GM18870 (cell line): ENCODE measurements at regions not wholly inside any gene's neighbourhood (a gene's known extent, or its start where the extent isn't known, plus 50 kb on each side); places are given as distances from the start of the nearest gene placed in this dataset.
"Not testable (repeated sequence)": the region's sequence is repeated elsewhere in the genome, so short reads cannot be mapped to it uniquely, and the experiment has no call there.

Experiments
- ATAC-seq: cut with Tn5 transposase; IDR thresholded peaks from one replicate; pipeline ENCODE4 v1.9.1; 2021; ENCODE audit warnings: moderate library complexity; ENCODE audit not compliant: unreplicated experiment

DNA sequence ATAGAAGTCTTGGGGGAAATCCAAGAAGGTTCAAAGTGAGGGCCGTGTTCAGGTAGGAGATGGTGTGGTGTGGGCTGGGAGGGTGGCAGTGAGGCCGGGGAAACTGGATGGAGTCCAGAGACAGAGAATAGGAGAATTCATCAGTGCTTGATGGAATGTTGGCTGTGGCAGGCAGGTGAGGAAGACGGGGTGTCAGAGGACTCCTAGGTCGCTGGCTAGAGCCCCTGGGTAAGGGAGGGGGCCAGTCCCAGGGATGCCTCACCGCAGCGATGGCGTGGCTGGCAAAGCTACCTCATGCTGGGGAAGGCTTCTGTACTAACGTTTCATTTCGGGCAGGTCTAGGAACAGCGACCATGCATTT is 373.0 kb downstream of the RPS24 start:
- no peak for ATAC-seq

DNA sequence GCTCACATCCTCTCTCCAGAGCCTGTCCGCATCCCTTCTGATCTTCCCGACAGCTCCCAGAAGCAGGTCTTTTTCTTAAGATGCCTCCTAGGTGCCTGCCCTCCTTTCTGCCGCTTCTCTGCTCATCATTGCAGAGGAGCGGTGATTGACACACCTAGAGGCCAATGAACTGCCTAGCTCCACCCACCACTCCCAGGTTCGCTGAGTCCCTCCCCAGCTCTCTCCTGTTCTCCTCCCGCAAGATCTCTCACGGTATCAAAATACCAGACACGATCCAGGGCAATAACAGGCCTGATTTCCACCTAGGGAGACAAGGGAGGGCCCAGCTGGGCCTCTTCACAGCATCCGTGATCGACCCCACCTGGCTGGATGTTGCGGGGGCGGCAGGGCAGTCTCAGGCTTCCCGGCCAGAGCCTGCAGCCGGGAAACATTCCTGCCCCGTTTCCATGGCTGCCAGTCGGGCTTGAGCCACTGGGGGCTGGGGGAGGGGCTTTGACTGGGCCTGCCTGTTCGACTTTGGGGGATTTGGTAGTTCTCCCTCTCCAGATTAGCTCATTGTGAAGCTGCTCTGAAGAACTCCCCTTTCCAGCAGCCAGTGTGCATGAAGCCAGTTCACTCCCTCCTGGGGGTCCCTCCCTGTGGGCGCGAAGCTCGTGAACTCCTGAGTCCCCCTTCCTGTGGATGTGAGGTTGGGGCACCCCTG is 373.5 kb downstream of the RPS24 start:
- peak; percentile 43 for ATAC-seq

DNA sequence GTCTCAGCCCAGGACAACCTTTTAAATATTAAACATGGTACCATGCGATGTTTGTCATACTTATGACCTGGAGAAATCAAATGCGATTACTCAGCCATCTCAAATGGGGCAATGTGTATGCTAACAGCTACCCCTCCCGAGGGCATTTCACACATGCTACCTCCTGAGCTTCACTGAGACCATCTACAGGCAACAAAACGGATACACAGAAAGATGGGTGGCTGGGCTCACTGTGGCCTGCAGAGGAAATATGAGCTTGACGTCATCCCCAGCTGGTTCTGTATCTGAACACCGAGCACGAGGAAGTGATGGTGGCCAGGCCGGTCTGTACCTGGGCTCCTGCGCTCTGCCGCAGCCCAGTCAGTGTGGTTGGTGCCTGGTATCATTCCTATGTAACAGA is 374.3 kb downstream of the RPS24 start:
- no peak for ATAC-seq

DNA sequence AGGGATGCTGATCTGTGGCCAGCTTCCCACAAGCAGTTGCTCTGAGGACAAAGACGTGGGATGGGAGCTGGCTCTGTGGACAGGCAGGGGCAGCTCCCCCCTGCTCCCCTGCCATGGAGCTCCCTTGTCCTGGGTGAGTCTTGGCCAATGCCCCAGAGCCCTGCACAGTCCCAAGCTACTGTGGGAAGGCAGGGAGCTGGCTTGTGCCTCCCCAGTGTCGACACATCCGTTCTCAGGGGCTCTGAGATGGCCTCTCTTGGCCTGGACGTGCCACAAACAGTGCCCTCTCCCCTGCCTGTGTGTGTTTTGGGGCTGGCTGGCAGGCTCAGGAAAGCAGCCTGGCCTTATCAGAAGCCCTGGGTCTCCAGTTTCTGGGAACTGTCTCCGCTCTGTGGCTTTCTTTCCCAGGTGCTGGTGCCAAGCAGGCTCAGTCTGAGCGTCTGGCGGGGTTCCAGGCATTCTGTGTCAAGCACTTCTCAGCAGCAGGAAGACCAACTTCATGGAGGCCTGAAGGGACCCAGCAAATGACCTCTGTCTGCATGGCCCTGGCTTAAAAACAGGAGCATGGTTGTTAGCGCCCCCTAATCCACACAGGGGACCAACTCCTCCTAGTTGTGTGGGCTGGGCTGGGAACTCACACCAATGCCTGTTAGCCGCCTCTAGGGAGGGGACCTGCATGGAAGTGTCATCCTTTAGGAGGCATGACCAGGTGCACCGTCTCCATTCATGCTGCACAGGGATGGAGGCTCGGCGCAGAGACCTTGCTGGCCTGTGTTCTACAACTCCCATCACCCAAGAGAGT is 375.2 kb downstream of the RPS24 start:
- no peak for ATAC-seq

DNA sequence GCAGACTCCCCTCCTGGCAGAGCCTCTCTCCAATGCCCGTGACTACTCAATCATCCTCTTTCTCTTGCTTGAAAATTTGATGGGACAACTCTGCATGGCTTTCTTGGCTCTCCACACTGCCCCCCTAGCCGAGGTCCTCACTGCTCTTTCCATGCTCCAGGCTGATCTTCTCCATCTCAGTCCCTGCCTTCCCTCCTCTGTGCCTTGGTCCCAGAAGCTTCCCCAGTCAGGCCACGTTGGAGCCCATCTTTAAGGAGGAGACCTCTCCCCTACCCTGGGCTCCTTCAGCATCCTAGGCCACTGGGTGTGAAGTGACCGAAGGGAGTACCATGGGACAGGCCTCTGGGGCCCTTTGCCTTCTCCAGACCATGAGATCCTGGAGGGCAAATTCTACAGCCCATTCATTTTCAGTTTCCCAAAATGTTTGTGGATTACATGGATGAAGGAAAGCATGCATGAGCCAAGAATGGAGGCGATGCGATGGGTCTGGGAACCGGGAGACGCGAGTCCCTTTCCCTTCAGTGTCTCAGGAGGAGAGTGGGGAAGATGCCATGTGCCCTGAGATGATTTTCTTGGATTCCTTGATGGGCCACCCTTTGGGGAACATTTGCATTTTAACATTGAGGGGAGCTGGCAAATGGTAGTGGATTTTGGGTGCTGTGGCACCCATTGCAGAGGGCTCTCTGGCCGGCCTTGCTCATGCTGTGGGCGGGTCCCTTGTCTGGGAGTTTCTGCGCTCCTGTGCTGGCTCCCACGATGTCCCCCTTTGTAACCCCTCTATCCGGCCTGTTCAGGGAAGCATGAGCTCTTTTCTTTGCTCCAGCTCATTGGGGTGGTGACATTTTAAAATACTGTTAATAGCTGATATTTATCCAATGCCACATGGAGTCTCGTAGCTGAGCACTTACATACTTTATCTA is 376.6 kb downstream of the RPS24 start:
- ATAC-seq, result no peak

DNA sequence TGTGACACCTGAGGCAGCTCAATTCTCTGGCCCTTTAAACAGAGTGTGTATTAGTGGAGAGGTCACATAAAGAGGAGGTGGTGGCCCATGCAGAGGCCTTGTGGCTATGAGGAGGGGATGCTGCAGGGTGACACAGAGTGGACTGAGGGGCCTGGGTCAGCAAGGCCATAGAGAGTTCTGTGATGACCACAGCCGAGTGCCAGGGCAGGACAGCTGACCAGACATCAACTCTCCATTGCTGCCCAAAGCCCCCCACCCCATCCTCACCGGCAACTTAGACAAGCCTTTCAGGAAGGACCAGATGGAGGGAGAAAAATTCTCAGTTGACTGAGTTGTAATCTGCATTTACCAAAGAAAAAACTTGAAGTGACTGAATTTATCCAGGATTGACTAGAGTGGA is 378.1 kb downstream of the RPS24 start:
- no peak for ATAC-seq

DNA sequence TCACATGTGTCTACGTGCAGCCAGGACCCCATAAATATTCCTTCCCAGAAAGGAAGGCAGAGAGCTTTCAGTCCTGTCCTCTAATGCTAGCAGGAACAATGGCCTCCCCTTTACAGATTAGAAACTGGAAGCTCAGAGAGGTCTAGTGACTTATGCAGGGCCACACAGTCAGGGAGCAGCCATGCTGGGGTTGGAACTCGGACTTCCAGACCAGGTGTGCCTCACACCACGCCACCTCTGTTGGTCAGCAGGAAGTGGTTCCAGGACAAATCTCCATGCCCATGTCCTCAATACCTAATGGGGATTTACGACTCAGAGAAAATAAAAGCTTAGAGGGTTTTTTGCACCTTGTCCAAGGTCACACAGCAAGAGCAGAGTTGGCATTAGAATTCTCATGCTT is 378.9 kb downstream of the RPS24 start:
- no peak for ATAC-seq

DNA sequence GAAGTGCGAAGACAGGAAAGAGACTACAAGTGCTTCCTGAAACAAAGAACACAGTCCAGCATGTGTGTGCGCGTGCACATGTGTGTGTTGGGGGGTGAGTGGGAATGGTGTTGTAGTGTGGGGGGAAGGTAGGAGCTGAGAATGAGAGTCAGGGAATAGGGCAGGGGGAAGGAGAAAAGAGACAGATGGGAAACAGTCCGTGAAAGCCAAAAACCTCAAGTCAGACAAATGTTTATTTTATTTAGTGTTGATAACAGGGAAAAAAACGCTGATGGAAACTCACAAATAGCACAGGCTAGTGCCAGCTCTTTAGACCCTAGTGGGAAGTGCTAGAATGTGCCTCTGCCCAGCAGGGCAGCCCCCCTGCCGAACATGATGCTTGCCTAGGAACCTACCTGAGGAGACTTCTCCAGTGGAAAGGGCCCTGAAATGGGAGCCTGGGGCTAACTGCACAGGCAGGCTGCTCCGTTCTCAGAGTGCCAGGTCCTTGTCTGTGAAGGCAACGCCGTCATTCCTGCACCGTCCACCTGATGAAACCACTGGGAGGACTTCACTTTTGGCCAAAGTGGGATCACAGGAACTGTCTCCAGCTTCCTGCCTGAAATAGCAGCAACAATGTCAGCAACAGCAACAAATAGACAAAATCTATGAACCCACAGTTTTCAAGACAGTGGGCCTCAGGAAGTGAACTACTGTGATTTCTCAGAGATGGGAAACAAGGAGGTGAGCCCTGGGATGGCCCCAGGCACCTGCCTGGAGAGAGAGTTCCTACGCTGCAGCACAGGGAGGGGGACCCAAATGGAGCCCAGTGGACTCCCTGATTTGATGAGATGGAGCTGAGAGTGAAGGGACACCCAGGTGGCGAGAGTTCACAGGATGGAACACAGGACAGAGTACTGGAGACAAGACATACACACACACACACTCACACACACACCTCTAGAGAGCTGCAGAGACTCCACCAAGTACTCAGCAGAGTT is 379.7 kb downstream of the RPS24 start:
- ATAC-seq, result no peak

DNA sequence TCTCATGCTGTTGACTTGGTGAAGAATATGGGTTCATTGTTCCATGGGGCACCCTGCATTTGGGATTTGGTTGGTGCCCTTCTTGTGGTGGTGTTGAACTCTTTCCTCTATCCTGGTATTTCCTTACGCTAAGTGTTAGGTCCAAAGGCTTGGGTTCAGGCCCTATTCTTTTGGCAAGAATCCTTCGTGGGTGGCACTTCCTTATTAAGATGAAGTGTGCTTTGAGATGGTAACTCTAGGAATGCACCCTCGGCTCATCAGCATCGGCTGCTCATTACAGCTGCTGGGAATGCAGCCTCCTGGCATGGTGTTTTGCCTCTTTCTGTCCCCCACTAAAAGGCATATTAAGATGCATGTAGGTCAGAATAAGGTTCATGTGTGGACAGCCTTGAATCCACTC is 380.7 kb downstream of the RPS24 start:
- ATAC-seq, result no peak

DNA sequence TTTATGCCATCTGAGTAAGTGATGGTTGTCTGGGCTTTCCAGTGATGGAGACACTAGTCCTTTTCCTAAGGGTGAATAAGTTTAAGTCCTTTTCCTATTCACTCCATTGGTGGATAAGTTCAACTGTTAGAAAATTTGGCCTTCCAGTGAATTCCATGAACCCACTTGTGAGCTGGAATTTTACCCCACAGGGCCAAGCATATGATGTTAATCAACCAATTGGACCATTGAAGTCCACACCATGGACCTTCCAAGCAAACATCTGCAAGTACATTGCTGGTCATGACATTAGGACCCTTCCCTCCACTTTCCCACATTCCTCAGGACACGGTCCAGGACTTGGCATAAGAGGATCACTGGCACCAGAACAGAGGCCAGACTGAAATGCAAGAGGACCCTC is 381.4 kb downstream of the RPS24 start:
- no peak for ATAC-seq

DNA sequence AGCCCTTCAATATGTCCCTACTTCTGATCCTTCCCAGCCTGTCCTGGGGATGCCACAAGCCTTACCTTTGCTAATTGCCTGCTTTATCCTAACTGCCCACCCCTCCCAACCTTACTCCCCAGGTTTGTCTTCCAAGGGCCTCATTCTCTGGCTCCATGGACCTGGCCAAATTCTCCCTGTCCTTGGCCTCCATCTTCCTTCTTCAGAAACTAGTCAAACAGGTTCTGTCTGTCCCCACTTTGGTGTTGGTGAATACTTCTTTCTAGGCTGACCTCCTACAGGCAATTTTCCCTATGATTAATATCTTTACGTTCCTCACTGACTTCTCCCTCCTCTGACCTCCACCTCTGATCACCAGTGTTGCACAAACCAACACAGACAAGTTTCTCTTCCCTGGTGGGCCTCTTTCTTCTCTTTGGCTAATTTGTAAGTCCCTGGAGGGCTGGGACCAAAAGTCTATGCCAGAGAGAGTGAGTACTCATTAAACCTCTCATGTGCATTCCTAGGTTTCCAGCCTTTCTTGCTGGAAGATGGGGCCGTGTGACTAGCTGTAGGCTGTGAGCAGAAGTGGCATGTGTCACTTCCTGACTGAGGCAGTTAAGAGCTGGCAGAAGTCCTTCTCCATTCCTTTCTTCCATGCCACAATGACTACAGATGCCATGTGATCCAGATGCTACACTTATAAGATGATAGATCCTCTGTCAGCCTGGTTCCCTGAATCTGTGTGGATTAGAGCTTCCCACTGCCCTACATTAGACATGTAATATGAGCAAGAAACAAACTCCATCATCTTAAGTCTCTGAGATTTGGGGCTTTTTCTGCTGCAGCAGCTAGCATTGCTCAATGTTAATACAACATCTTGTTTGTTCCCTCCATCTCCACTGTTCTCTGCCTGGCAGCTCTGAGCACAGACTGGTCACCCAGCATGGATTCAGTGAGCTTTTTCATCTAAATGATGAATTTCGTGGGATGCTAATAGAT is 382.7 kb downstream of the RPS24 start:
- ATAC-seq, result no peak

DNA sequence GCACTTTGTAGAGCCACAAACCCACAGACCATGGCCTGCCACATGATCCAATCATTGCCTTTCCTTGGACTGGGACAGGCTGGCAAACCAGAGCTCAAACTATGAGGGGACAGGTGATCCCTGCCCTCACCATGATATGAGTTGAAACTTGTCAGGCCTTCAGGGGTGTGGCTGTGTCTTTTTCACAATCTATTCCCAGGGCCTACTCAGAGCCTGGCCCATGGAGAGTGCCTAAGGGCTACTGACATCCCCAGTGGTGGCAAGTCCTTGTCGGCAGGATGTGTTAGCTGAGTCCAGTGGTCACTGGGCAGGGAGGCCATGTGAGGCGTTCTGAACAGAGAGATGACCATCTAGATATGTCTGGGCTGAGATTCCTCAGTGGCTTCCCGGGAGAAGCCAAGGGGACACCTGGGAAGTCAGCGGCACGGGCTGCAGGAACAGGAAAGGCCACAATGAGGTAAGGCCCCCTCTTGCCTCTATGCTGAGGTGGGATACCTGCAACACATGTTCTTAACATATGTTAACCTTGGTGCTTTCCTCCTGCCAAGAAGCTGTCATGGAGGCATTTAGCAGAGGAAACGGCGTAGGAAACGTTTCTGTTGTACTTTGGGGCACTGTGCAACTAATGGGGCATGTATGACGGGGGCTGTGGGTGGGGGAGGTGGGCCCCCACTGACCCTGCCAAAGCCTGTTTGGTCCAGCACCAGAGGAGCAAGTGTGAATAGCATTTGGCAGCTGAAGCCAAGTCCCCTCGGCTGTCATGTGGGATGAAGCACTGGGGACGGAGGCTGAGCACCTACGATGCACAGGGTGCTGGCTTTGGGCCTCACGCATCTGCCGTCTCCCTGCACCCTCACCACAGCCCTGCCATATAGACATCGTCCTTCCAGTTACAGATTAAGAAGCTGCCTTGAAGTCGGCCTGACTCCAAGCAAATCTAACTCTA is 384.0 kb downstream of the RPS24 start:
- ATAC-seq, result no peak

DNA sequence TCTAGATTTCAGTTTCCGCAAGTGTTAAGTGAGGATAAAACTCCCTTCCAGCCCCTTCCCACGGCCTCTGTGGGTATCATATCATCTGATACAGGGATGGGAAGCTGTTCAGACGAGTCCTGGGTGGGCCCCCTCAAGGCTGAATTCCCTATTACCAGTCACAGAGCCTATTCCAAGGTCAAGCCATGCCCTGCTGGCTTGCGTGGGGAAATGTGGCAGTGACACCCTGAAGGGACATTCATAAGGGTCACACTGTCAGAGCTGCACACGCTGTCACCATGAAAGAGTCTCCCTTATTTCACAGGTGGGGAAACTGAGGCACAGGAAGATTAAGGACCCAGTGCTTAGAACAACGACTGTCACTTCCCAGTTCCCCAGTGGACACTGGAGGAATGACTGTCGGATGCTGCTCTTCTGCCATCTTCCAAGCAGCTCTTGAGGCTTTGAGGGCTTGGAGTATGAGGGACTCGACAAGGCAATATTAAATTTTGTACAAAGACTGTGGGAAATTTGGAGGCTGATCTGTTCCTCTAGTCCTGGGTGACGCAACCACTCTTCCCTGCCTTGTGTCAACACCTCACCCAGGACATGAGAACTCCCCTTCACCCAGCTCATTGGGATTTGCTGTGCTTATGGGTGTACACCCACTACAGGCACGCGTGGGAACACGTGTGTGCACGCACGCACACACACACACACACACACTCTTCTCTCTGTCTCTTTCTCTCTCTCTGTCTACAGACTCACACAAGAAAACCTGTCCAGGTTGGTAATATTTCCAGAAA is 386.0 kb downstream of the RPS24 start:
- no peak for ATAC-seq

DNA sequence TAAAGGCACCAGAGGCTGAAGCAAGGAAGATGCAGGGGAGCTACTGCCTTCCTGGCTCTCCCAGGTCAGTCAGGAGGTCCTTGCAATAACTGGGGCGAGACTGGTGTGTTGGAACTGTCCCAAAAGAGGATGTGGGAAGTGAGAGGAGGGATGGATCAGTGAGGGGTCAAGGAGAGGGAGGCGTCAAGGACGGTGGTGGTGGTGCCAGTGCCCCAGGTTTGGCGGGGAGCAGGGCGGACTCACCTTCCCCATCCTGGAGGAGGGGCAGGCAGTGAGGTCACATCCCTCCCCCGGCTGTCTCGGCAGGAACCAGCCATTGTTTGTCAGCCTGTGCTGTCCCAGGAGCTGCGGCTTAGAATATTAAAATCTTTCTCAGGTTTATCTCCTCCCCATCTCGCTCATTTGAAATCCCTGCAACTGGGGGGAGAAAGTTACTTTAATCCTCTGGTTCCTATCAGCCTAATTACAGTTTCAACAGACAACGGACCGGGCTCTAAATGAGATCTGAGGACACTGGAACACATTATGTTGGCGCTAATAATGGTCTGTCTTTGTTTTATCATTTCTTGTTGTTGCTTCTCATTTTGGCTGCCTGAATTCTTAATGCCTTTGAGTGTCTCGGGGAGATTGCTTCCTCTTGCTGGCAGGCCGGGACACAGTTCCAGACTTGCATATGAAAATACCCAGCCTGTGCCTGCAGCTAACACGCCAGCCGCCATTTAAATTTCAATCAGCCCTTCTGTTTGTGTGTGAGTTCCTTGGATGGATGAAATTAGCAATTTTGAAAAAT is 387.5 kb downstream of the RPS24 start:
- ATAC-seq, result no peak

DNA sequence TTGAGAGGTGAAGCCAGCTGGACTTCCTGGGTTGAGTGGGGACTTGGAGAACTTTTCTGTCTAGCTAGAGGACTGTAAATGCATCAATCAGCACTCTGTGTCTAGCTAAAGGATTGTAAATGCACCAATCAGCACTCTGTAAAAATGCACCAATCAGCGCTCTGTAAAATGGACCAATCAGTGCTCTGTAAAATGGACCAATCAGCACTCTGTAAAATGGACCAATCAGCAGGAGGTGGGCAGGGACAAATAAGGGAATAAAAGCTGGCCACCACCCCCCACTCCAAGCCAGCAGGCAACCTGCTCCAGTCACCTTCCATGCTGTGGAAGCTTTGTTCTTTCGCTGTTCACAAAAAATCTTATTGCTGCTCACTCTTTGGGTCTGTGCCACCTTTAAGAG is 390.4 kb downstream of the RPS24 start:
- not testable (repeated sequence) for ATAC-seq

DNA sequence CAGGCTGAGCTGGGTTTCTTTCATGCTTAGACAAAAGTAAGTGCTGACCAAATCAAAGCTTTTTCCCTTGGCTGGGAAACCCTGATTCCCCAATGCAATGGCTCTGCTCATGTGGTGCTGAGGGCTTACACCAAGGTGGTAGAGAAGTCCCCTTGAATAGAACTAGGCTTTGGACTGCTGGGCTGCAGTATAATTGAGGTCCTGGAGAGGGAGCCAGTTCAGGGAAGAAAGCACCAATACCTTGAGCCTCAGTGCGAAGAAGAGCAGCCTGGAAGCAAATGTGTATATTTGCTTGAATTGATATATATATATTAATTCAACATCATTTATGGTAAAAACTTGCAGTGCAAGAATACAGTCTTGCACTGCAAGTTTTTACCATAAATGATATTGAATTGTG is 391.1 kb downstream of the RPS24 start:
- no peak for ATAC-seq

DNA sequence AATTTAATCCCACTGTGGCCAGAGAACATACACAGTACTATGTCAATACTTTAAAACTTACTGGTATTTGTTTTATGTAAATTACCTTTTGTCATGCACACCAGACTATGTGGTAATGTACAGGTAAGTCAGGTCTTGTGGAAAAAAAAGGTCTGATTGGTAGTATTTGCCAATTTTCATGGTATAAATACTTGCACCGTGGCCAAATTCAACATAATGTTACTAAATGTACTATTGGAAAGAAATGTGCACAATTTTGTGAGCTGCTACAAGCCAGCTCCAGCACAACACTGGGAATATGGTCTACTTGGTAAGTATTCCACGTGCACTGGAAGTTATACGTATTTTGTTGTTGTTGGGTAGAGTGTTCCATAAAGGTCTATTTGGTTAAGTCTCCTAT is 392.5 kb downstream of the RPS24 start:
- no peak for ATAC-seq
